Suprapubic skin (tissue), 3 donors: ENCODE measurements at regions not wholly inside any gene's neighbourhood (a gene's known extent, or its start where the extent isn't known, plus 50 kb on each side); places are given as distances from the start of the nearest gene placed in this dataset.

Experiments
- EP300 ChIP-seq: sonication (generic); formaldehyde crosslinking; IDR thresholded peaks from one replicate; pipeline ENCODE4 v1.6.1; 2017; ENCODE audit warnings: antibody characterized with exemption
- POLR2A ChIP-seq, 2 donors: fragments of 450-650 bp; IDR thresholded peaks; one replicate each; pipeline ENCODE4 v1.6.1; 2017; ENCODE audit warnings: antibody characterized with exemption in 2 of 2, mild to moderate bottlenecking in 2 of 2, moderate library complexity in 2 of 2
- TF ChIP-seq, protein P1 (sequence below), 2 donors: fragments of 200-600 bp in 1 of 2; fragments of 450-650 bp in 1 of 2; sonication (generic) in 1 of 2; IDR thresholded peaks; one replicate each; pipeline ENCODE4 v1.5.1; 2016 to 2019; ENCODE audit warnings: antibody characterized with exemption in 2 of 2, mild to moderate bottlenecking in 1 of 2, moderate library complexity in 1 of 2

DNA sequence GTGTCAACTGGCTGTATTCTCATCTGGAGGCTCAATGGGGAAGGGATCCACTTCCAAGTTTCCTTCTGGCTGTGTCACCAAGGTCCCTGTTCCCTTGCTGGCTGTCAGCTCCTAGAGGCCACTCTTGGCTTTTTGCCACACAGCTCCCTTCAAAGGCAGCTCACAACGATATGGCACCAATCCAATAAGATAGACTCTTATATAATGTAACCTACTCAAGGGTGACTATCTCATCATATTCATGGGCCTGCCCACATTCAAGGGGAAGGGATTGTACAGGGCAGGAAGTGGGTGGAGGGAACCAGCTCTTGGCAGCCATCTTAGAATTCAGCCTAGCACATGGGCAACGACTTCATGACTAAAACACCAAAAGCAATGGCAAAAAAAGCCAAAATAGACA lies 98.7 kb upstream of the PLXNC1 start:
- TF ChIP-seq, protein P1, sequence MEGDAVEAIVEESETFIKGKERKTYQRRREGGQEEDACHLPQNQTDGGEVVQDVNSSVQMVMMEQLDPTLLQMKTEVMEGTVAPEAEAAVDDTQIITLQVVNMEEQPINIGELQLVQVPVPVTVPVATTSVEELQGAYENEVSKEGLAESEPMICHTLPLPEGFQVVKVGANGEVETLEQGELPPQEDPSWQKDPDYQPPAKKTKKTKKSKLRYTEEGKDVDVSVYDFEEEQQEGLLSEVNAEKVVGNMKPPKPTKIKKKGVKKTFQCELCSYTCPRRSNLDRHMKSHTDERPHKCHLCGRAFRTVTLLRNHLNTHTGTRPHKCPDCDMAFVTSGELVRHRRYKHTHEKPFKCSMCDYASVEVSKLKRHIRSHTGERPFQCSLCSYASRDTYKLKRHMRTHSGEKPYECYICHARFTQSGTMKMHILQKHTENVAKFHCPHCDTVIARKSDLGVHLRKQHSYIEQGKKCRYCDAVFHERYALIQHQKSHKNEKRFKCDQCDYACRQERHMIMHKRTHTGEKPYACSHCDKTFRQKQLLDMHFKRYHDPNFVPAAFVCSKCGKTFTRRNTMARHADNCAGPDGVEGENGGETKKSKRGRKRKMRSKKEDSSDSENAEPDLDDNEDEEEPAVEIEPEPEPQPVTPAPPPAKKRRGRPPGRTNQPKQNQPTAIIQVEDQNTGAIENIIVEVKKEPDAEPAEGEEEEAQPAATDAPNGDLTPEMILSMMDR (IDR thresholded peaks at IDR 0.05) = no peak
- TF ChIP-seq EP300 = no peak
- TF ChIP-seq POLR2A (IDR thresholded peaks at IDR 0.05) = no peak
